Stimulated activated CD4-positive, alpha-beta T cell treated with anti-CD3 and anti-CD28 coated beads, TNF-alpha, amount 100 ng/mL, for 4 hours (primary cell): ENCODE measurements at regions not wholly inside any gene's neighbourhood (a gene's known extent, or its start where the extent isn't known, plus 50 kb on each side); places are given as distances from the start of the nearest gene placed in this dataset.
"Not testable (repeated sequence)": the region's sequence is repeated elsewhere in the genome, so short reads cannot be mapped to it uniquely, and the experiment has no call there.

Source experiments
- DNase-seq, 3 experiments: peaks; one replicate each; pipeline ENCODE4 v3.0.0-alpha.2; 2020; ENCODE audit warnings: low read depth in 3 of 3

- no peak for DNase-seq
Measured at GRCh38 chr5:90056911-90057705, 352.4 kb downstream of the CETN3 start.

GRCh38 chr5:90055831-90056328 lies 353.7 kb downstream of the CETN3 start:
- no peak for DNase-seq

- no peak for DNase-seq
Measured at GRCh38 chr5:90054612-90055011, 354.9 kb downstream of the CETN3 start.

GRCh38 chr5:90051756-90052155 lies 357.8 kb downstream of the CETN3 start:
- DNase-seq, result no peak

- DNase-seq, result no peak
Measured at GRCh38 chr5:90050103-90050502, 359.5 kb downstream of the CETN3 start.

GRCh38 chr5:90047113-90047512 lies 362.4 kb downstream of the CETN3 start:
- no peak for DNase-seq

GRCh38 chr5:90040082-90040481 lies 369.5 kb downstream of the CETN3 start:
- not testable (repeated sequence) for DNase-seq

- DNase-seq, result no peak
Measured at GRCh38 chr5:90037646-90038045, 371.9 kb downstream of the CETN3 start.

- no peak for DNase-seq
Measured at GRCh38 chr5:90022711-90023053, 386.9 kb downstream of the CETN3 start.

- no peak for DNase-seq
Measured at GRCh38 chr5:90022002-90022710, 387.4 kb downstream of the CETN3 start.

- no peak for DNase-seq
Measured at GRCh38 chr5:90020575-90021538, 388.7 kb downstream of the CETN3 start.

- no peak for DNase-seq
Measured at GRCh38 chr5:90017239-90017638, 392.3 kb downstream of the CETN3 start.

- DNase-seq, result no peak
Measured at GRCh38 chr5:90015584-90016018, 394.0 kb downstream of the CETN3 start.

- no peak for DNase-seq
Measured at GRCh38 chr5:90014420-90014819, 395.1 kb downstream of the CETN3 start.

GRCh38 chr5:90000351-90000750 lies 409.2 kb downstream of the CETN3 start:
- no peak for DNase-seq

- DNase-seq, result no peak
Measured at GRCh38 chr5:89998519-89999305, 410.8 kb downstream of the CETN3 start.

GRCh38 chr5:89996890-89997289 lies 412.7 kb downstream of the CETN3 start:
- no peak for DNase-seq

- DNase-seq, result no peak
Measured at GRCh38 chr5:89996335-89996734, 413.2 kb downstream of the CETN3 start.

- DNase-seq, result no peak
Measured at GRCh38 chr5:89994266-89994665, 415.3 kb downstream of the CETN3 start.

- no peak for DNase-seq
Measured at GRCh38 chr5:89992201-89992600, 417.4 kb downstream of the CETN3 start.

- DNase-seq, result no peak
Measured at GRCh38 chr5:89991592-89991991, 418.0 kb downstream of the CETN3 start.
